IMR-90 (cell line): ENCODE measurements at regions not wholly inside any gene's neighbourhood (a gene's known extent, or its start where the extent isn't known, plus 50 kb on each side); places are given as distances from the start of the nearest gene placed in this dataset.

Experiments
- BHLHE40 ChIP-seq: fragments of 150-350 bp; IDR thresholded peaks from 2 replicates; pipeline ENCODE4 v1.6.1; 2016; ENCODE audit warnings: mild to moderate bottlenecking, low read depth, low read length
- CEBPB ChIP-seq: IDR thresholded peaks from 2 replicates; pipeline ENCODE4 v1.6.1; 2012; ENCODE audit warnings: low read depth, low read length, improper control_type of control experiment
- TF ChIP-seq, protein P1 (sequence below): fragments of 150-350 bp; IDR thresholded peaks from 2 replicates; pipeline ENCODE4 v1.6.1; 2016; ENCODE audit warnings: low read depth, mild to moderate bottlenecking, low read length, moderate library complexity, borderline replicate concordance
- TF ChIP-seq, protein P2 (sequence below): conservative IDR thresholded peaks from 2 replicates; pipeline ENCODE4 v1.5.1; 2012; ENCODE audit warnings: mild to moderate bottlenecking, low read depth, low read length, improper control_type of control experiment

DNA sequence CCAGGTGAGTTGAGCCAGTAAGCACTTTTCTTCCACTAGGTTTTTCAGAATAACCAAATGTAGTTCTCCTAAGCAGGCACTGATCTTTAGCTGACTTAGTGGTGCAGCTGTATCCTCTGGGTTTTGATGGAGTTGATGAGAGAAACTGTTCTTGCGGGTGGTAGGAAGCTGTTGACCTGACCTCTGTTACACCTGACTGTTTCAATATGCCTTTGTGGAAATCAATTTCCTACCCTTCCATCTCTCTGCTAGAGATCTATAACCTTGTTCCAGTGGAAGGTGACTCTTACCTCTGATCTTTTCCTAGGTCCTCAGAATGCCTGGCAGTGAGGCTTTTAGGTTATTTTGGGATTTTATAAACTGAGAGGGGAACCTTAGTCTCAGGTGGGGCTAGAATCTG lies 51.6 kb upstream of the MACF1 start:
- TF ChIP-seq CEBPB (no peak), BHLHE40 (no peak)
- TF ChIP-seq, protein P1, sequence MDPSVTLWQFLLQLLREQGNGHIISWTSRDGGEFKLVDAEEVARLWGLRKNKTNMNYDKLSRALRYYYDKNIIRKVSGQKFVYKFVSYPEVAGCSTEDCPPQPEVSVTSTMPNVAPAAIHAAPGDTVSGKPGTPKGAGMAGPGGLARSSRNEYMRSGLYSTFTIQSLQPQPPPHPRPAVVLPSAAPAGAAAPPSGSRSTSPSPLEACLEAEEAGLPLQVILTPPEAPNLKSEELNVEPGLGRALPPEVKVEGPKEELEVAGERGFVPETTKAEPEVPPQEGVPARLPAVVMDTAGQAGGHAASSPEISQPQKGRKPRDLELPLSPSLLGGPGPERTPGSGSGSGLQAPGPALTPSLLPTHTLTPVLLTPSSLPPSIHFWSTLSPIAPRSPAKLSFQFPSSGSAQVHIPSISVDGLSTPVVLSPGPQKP = no peak
- TF ChIP-seq, protein P2, sequence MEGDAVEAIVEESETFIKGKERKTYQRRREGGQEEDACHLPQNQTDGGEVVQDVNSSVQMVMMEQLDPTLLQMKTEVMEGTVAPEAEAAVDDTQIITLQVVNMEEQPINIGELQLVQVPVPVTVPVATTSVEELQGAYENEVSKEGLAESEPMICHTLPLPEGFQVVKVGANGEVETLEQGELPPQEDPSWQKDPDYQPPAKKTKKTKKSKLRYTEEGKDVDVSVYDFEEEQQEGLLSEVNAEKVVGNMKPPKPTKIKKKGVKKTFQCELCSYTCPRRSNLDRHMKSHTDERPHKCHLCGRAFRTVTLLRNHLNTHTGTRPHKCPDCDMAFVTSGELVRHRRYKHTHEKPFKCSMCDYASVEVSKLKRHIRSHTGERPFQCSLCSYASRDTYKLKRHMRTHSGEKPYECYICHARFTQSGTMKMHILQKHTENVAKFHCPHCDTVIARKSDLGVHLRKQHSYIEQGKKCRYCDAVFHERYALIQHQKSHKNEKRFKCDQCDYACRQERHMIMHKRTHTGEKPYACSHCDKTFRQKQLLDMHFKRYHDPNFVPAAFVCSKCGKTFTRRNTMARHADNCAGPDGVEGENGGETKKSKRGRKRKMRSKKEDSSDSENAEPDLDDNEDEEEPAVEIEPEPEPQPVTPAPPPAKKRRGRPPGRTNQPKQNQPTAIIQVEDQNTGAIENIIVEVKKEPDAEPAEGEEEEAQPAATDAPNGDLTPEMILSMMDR = no peak
